Activated CD8-positive, alpha-beta memory T cell treated with anti-CD3 and anti-CD28 coated beads, Interleukin-2, amount 50 U/mL, for 24 hours (primary cell): ENCODE measurements at regions not wholly inside any gene's neighbourhood (a gene's known extent, or its start where the extent isn't known, plus 50 kb on each side); places are given as distances from the start of the nearest gene placed in this dataset.

Experiments used
- DNase-seq: peaks from one replicate; pipeline ENCODE4 v3.0.0-alpha.2; 2020; ENCODE audit errors: extremely low read depth

DNA sequence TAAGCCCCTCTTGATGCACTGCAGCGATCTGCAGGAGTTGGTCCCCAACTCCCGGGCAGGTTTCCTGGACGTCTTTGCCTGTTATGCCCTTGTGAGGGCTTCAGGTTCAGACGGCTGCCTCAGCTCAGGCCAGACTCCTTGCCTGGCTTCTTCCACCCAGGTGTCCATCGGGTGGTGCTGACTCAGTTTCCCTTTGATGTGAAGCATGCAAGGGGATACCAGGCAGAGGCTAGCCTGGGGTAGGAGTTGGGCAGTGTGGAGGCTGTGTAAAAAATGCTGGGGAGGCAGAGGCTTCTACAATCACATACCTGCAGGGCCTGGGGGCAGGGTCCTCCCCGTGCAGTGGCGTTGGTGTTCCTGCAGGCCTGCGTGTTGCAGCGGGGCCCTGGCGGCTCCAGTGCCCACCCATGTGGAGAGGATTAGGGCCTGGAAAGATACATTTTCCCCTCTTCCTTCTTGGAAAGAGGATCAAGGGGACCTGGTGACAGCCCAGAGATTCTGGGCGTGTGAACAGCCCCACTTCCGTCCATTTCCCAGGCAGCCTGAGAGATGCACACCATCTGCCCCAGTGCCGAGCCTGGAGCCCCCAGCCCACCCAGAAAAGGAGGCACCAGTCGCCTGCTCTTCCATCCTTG, 338.3 kb downstream of the DYSF start:
- DNase-seq: no peak

DNA sequence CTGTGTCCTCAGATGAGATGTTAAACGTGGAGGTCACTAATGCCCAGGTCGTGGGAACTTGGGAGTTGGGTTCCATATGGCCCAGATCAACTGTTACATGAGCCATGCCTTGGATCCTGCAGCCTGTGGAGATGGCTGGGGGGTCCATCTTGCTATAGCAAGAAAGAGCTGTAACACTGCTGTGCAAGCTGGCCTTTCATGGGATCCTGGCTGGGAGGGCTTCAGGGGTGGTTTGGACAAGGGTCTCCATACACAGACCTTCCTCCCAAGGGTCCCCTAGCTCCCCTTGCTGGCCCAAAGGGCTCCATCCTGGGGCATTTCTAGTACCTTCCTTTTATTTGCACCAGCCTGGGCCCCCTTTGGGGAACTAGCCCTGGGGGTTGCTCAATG, 337.7 kb downstream of the DYSF start:
- no peak for DNase-seq

- no peak for DNase-seq
Observed at GRCh38 chr2:71790226-71791060, 337.1 kb downstream of the DYSF start.

- no peak for DNase-seq
Observed at GRCh38 chr2:71789556-71790204, 336.3 kb downstream of the DYSF start.

DNA sequence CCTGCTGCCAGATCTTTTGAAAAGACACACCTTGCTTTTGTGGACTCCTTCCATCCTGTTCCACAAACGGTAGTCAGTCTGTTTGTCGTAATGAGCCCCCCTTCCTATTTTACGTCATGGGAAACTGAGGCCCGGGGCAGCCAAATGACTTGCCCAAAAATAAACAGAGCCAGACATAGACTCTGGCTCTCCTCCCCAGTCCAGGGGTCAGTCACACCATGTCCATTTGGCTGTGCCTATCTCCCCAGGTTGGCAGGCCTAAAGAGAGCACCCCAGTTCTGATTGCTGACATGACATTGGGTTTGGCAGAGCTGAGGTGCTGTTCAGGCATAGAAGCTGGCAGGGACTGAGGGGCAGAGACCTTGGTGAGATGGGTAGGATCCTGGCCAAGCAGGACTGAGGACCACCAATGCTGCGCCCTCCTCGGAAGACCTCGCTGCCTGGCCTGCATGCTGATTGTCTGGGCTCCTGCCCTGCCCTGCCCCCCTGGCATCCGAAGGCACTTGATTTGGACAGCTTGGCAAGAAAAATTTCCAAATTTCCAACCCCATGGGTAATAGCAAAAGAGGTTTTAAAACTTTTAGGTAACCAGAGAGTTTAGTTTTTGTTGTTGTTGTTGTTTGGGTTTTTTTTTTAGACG, 335.4 kb downstream of the DYSF start:
- DNase-seq: no peak

- DNase-seq: no peak
Observed at GRCh38 chr2:71788186-71788525, 334.8 kb downstream of the DYSF start.

DNA sequence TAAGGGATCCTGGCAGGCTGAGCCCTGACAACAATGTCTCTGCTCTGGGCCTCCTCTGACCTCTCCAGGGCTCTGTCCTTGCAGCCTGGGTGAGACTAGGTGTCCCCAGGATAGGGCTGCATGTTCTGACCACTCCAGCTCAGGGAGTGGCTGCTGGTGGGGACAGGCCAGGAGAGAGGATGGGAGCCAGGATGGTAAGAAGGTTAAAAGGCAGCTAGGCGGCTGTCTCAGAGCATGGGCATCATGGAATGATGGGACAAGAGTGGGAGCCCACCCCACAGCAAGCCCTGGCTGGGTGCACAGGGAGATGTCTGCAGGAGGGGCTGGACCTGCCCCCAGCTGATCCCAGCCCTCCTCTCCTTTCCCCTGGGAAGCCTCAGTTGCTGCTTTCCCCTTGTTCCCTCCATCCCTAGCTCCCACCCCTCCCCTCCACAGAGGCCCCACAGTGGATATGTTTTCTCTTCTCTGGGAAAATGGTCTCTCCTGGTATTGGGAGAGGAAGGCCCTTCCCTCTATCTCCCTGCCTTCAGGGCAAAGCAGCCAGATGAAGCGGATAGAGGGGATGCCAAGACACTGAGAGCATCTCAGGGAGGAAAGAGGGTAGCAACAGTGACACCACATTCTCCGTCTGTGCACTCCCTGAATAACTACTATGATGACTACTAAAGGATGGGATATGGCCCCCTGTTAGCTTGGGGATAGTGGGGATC, 334.3 kb downstream of the DYSF start:
- DNase-seq: no peak

- DNase-seq: no peak
Observed at GRCh38 chr2:71787108-71787415, 333.7 kb downstream of the DYSF start.

DNA sequence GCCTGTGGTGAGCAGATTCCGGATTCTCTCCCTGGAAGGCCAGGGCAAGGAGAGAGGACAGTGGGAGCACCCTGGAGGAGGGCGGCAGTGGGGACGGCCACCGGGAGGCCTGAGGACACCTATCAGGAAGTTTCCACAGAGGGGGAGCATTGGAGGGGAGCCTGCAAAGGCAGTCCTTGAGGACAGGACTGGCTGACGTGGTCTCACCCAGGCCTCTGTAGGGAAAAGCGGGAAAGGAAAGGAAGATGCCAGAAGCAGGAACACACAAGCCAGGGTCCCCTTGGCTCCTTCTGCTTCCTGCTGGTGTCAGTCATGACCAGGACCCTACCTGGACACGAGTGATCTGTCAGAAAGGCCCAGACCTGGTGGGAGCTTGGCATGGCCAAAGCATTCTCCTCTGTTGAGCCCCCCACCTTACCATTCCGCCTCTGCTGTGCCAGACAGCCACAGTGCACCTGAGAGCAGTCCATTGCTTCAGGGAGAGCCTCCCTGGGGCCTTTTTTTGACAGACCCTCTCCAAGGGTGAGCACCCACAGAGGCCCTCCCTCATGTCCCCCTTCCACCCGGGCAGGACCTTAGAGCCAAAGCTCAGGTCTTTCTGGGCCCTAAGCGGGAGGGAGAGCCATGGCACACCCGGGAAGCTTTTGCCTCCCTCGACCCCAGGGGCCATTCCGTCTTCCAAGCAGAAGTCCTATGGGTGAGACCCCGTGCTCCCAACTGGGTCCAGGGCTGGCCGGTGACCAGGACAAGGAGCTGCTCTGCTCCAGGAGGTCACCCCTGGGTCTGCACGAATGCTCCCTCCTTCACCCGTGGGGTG, 333.1 kb downstream of the DYSF start:
- DNase-seq: no peak

GRCh38 chr2:71785516-71785981, 332.2 kb downstream of the DYSF start:
- no peak for DNase-seq

DNA sequence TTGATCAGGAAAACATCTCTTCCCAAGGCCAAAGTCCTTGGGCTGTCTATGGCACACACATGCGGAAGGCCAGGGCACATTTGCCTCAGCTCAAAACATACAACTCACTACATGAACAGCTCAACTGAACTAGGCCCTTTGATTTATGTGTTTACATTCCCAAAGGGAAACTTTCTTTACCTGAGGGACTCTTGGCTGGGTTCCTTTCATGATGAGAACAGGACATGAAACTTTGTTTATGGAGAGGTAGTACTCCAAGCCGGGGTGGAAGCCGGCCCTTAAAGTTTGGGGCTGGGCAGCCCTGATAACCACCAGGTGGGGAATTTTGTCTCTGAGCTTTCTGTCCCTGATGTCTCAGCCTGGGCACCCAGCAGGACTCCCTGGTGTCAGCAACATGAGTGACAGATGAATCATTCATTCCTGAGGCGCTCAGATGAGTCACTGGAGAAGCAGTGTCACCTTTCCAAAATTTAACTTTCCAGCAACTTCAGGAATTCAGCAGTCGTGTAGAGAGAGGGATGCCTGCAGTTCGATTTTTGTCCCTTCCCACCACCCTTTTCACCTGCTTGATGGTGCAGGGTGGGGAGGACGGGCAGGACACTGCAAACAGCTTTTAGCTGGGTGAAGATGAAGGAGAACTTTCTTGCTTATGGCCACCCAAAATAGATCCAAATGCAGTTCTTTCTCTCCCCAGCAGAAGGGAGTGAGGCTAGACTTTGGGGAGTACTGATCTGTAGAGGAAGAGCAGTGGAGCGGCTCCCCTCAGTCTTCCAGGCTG, 331.6 kb downstream of the DYSF start:
- no peak for DNase-seq

DNA sequence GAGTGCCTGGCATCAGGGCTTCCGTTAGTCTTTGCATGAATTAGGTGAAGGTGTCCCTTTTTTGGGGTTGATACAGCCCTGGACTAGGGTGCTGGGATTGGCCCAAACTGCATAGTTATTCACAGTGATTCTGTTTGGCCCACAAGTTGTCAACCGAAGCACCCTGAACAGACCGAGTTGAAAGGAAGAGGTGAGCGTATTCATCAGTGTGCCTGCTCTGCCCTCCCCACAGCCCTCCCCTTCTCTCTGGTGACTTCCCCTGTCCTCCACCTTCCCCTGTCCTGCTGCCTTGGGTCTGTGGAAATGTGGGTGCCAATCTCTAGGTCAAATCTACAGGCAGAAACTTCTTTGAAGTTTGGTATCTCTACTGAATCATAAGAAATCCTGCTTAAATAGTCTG, 330.5 kb downstream of the DYSF start:
- no peak for DNase-seq

- no peak for DNase-seq
Observed at GRCh38 chr2:71783215-71783614, 329.9 kb downstream of the DYSF start.

DNA sequence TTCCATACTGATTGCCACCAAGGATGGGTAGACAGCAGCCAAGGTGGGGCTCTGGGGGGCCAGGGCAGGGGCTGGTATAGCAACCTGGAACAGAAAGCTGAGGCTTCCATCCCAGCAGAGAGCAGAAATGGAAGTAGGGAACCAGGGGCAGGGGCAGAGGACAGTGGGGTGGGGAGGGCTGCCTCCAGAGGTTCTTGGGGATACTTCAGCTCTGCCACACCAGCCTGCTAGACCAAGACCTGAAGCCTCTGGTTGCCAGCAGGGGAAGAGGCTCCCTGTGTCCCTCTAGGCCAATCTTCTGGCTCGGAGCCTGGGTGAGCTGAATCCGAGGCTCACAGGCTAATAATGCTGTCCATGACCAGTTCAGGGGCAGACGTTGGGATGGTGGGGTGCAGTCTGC, 329.0 kb downstream of the DYSF start:
- no peak for DNase-seq

- no peak for DNase-seq
Observed at GRCh38 chr2:71781695-71782228, 328.4 kb downstream of the DYSF start.

GRCh38 chr2:71780162-71780561, 326.8 kb downstream of the DYSF start:
- DNase-seq: no peak

- no peak for DNase-seq
Observed at GRCh38 chr2:71779774-71780105, 326.4 kb downstream of the DYSF start.

GRCh38 chr2:71778936-71779773, 325.8 kb downstream of the DYSF start:
- DNase-seq: no peak

DNA sequence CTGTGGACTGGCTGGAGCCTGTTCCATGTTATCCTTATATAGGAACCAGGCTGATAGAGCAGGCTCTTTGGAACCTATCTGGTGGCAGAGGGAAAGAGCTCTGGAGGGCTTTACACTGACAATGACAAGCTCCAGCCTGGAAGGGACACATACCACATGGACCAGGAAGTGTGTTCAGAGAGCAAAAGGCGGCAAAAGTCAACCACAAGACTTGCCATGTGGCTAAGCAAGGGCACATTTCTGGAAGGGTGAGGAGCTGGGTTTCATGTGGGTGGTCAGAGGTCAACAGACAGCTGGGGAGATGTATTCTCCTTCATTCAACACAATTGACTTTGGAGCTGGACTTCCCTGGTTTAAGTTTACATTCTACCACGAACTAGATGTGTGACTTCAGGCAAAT, 325.2 kb downstream of the DYSF start:
- DNase-seq: no peak
